Panc1 (cell line): ENCODE measurements at regions not wholly inside any gene's neighbourhood (a gene's known extent, or its start where the extent isn't known, plus 50 kb on each side); places are given as distances from the start of the nearest gene placed in this dataset.
"Not testable (repeated sequence)": the region's sequence is repeated elsewhere in the genome, so short reads cannot be mapped to it uniquely, and the experiment has no call there.

Source experiments
- ATAC-seq: fragments of 200-7000 bp; cut with Tn5 transposase; 2 replicates; pipeline ENCODE4 v1.9.1; 2020; ENCODE audit warnings: mild to moderate bottlenecking, moderate library complexity
- BruUV-seq: library from RNA; stranded (reverse); fragments of 400-500 nt; replicated peaks from 2 replicates; lab custom pipeline; 2021; lab: Mats Ljungman, UMichigan
- CTCF ChIA-PET: fragments of 300-600 bp; sonication (Branson Sonifier 250); formaldehyde crosslinking; loops from one replicate; lab custom pipeline; 2022; ENCODE audit warnings: antibody characterized with exemption; lab: Charles Lee
- POLR2A ChIA-PET: fragments of 300-600 bp; sonication (Branson Sonifier 250); formaldehyde crosslinking; loops from one replicate; lab custom pipeline; 2022; ENCODE audit warnings: antibody characterized with exemption; lab: Charles Lee
- DNase-seq: peaks from one replicate; pipeline ENCODE4 v3.0.0-alpha.2; 2010; ENCODE audit warnings: low read depth, low spot score
- H3K27ac ChIP-seq: 2 replicates; pipeline ENCODE4 v1.5.1; 2011; ENCODE audit warnings: mild to moderate bottlenecking, low read length, inconsistent platforms
- H3K27me3 ChIP-seq: fragments of 200-500 bp; sonication (Bioruptor generic); 2 replicates; pipeline ENCODE4 v1.6.0; 2014; ENCODE audit warnings: low read length, inconsistent platforms; ENCODE audit not compliant: control insufficient read depth, insufficient read depth
- H3K36me3 ChIP-seq: fragments of 200-500 bp; sonication (Bioruptor generic); 2 replicates; pipeline ENCODE4 v1.5.1; 2014; ENCODE audit warnings: inconsistent platforms, mild to moderate bottlenecking, low read length, moderate library complexity; ENCODE audit not compliant: control insufficient read depth, insufficient read depth
- H3K4me1 ChIP-seq: 2 replicates; pipeline ENCODE4 v1.5.1; 2011; ENCODE audit warnings: inconsistent platforms, mild to moderate bottlenecking, low read length, moderate library complexity; ENCODE audit not compliant: control insufficient read depth, insufficient read depth
- H3K4me3 ChIP-seq, 2 experiments: 2 replicates each; pipeline ENCODE4 v1.5.1; 2011 to 2012; ENCODE audit warnings: low read depth in 2 of 2, low read length in 2 of 2, mild to moderate bottlenecking in 2 of 2, inconsistent platforms in 1 of 2, moderate library complexity in 1 of 2
- H3K9me3 ChIP-seq: fragments of 200-500 bp; sonication (Bioruptor generic); 2 replicates; pipeline ENCODE4 v1.5.1; 2014; ENCODE audit warnings: low read depth, mild to moderate bottlenecking, inconsistent platforms, low read length, moderate library complexity; ENCODE audit not compliant: control insufficient read depth, insufficient read depth
- CTCF ChIP-seq: fragments of 450-650 bp; IDR thresholded peaks from 2 replicates; pipeline ENCODE4 v1.5.1; 2017; ENCODE audit warnings: mild to moderate bottlenecking
- POLR2AphosphoS5 ChIP-seq: IDR thresholded peaks from 2 replicates; pipeline ENCODE4 v1.6.1; 2012; ENCODE audit warnings: mild to moderate bottlenecking, low read depth, low read length, moderate library complexity
- REST ChIP-seq, 2 experiments: IDR thresholded peaks; 2 replicates each; pipeline ENCODE4 v1.6.1; 2011 to 2012; ENCODE audit warnings: low read depth in 2 of 2, control low read depth in 1 of 2, low read length in 1 of 2, mild to moderate bottlenecking in 1 of 2, moderate library complexity in 1 of 2; ENCODE audit not compliant: insufficient read depth in 1 of 2
- SIN3A ChIP-seq: IDR thresholded peaks from 2 replicates; pipeline ENCODE4 v1.6.1; 2012; ENCODE audit warnings: low read depth, mild to moderate bottlenecking, low read length, moderate library complexity, borderline replicate concordance; ENCODE audit not compliant: insufficient read depth
- TCF7L2 ChIP-seq: IDR thresholded peaks from 2 replicates; pipeline ENCODE4 v1.6.1; 2011; ENCODE audit warnings: mild to moderate bottlenecking, low read depth, low read length, inconsistent platforms
- in situ Hi-C: cut with HindIII; loops from 2 replicates; pipeline ENCODE4 v1.10.0; 2016; ENCODE audit warnings: low sequenced_read_pairs, low pct_unique_long_range_greater_than_20kb
- intact Hi-C: fragments of 100-400 bp; cut with micrococcal nuclease; formaldehyde crosslinking; loops from one replicate; pipeline ENCODE4 v1.10.0; 2022; ENCODE audit not compliant: unreplicated experiment

GRCh38 chr15:34520566-34520965 lies 62.9 kb downstream of the GOLGA8B start:
- ATAC-seq (no peak), DNase-seq (no peak)
- no peak overlapping the region for H3K27ac ChIP-seq
- intact Hi-C loops = no loop called here
- no peaks in the 10 kb centered on the region for H3K9me3 ChIP-seq
- H3K27me3 ChIP-seq = 0 out of 2 replicates have a peak, but pooled peaks cover 2% of the 10 kb centered on the region
- ChIA-PET POLR2A (no interaction called here), CTCF (interaction anchor here (0.5 kb wide), 1 partner anchor 153 kb away, joined by 3 read pairs; the partner anchor contains the start of gene LPCAT4)
- no peaks in the 10 kb centered on the region for H3K4me1 ChIP-seq
- TF ChIP-seq REST (IDR thresholded peaks at IDR 0.05; ENCODE audit: insufficient read depth in 1 of 2, low read depth in 2 of 2, low read length in 1 of 2) (no peak), CTCF (no peak), POLR2AphosphoS5 (no peak), TCF7L2 (no peak), SIN3A (no peak)
- no peaks in the 10 kb centered on the region for H3K36me3 ChIP-seq
- no peak overlapping the region for H3K4me3 ChIP-seq
- BruUV-seq = no TSS peak
- in situ Hi-C loops = no loop called here

DNA sequence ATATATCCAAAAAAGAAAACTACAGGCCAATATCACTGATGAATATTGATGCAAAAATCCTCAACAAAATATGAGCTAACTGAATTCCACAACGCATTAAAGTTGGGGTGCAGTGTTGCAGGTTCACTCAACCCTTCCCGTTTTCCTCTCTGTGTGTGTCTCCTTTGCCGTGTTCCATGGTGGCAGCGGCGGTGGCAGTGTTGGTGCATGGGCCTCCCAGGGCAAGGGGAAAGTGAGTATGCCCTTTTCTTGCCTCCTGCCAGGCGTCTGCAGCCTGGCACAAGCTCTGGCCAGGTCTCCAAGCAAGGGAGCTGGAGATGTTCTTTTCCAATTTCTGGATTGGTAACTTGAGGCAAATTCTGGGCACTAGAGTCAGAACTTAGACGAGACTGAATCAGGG lies 63.4 kb downstream of the GOLGA8B start:
- H3K27me3 ChIP-seq, ATAC-seq, H3K36me3 ChIP-seq, intact Hi-C loops, H3K4me3 ChIP-seq, H3K9me3 ChIP-seq, in situ Hi-C loops, BruUV-seq, POLR2A ChIA-PET, H3K4me1 ChIP-seq, DNase-seq, H3K27ac ChIP-seq: not testable (repeated sequence)
- CTCF ChIA-PET = interaction anchor here (0.5 kb wide), 1 partner anchor 153 kb away, joined by 3 read pairs; the partner anchor contains the start of gene LPCAT4

- no TSS peak for BruUV-seq
These were observed 69.2 kb downstream of the GOLGA8B start for GRCh38 chr15:34514251-34514670.

More at GRCh38 chr15:34514251-34514670, 69.2 kb downstream of the GOLGA8B start:
- intact Hi-C loops (loop anchor here (10.0 kb wide), 1 partner anchor 81 kb away; no protein-coding TSS in a partner anchor), in situ Hi-C loops (no loop called here)
- H3K27ac ChIP-seq = peak overlapping the region; percentile 30; the same call in 1 of the 2 replicates
- H3K36me3 ChIP-seq = no peaks in the 10 kb centered on the region
- ChIA-PET CTCF (no interaction called here), POLR2A (interaction anchor here (0.5 kb wide), 1 partner anchor 286 kb away, joined by 14 read pairs; no protein-coding TSS in a partner anchor)
- peak overlapping the region; percentile 58 to 66 for H3K4me3 ChIP-seq
- peak; percentile 84 for ATAC-seq
- peaks cover 2% of the 10 kb centered on the region; the same call in 1 of the 2 replicates for H3K27me3 ChIP-seq
- no peaks in the 10 kb centered on the region for H3K4me1 ChIP-seq
- no peak for DNase-seq
- TF ChIP-seq SIN3A (no peak), REST (IDR thresholded peaks at IDR 0.05; ENCODE audit: insufficient read depth in 1 of 2, low read depth in 2 of 2, low read length in 1 of 2) (no peak), CTCF (no peak), POLR2AphosphoS5 (no peak), TCF7L2 (no peak)
- H3K9me3 ChIP-seq = no peaks in the 10 kb centered on the region
